Stimulated activated effector memory CD8-positive, alpha-beta T cell treated with anti-CD3 and anti-CD28 coated beads, Interleukin-12 subunit alpha, Interleukin-12 subunit beta, amount 100 ng/mL, for 72 hours (primary cell): ENCODE measurements at regions not wholly inside any gene's neighbourhood (a gene's known extent, or its start where the extent isn't known, plus 50 kb on each side); places are given as distances from the start of the nearest gene placed in this dataset.

Experiments
- ATAC-seq: fragments of 150-1000 bp; cut with Tn5 transposase; 2 replicates; pipeline ENCODE4 v1.10.0; 2021
- DNase-seq, 2 donors: peaks; one replicate each; pipeline ENCODE4 v3.0.0; 2021 to 2022; ENCODE audit warnings: low spot score in 2 of 2
- H3K27ac Mint-ChIP-seq: one replicate; pipeline ENCODE4 v1.8.0; 2022; ENCODE audit warnings: mild to moderate bottlenecking, mixed read lengths
- H3K36me3 Mint-ChIP-seq: one replicate; pipeline ENCODE4 v1.8.0; 2022; ENCODE audit warnings: mild to moderate bottlenecking, mixed read lengths
- H3K4me1 Mint-ChIP-seq: one replicate; pipeline ENCODE4 v1.8.0; 2022; ENCODE audit warnings: mixed read lengths
- H3K4me3 Mint-ChIP-seq: one replicate; pipeline ENCODE4 v1.8.0; 2022; ENCODE audit warnings: mild to moderate bottlenecking, mixed read lengths
- H3K9me3 Mint-ChIP-seq: one replicate; pipeline ENCODE4 v1.8.0; 2022; ENCODE audit warnings: mixed read lengths

- DNase-seq (no peak), ATAC-seq (no peak)
- Mint-ChIP-seq H3K4me1 (no peaks in the 10 kb centered on the region), H3K4me3 (no peak overlapping the region), H3K27ac (no peak overlapping the region), H3K36me3 (no peaks in the 10 kb centered on the region), H3K9me3 (peaks cover 3% of the 10 kb centered on the region)
These were observed 90.8 kb downstream of the NAA11 start for GRCh38 chr4:79235095-79235494.

- no peaks in the 10 kb centered on the region for H3K4me1 Mint-ChIP-seq
- H3K9me3 Mint-ChIP-seq = no peaks in the 10 kb centered on the region
- ATAC-seq = no peak
- DNase-seq = no peak
- no peak overlapping the region for H3K4me3 Mint-ChIP-seq
- H3K27ac Mint-ChIP-seq = no peak overlapping the region
- H3K36me3 Mint-ChIP-seq = no peaks in the 10 kb centered on the region
These were observed 92.0 kb downstream of the NAA11 start for GRCh38 chr4:79233820-79234219.

GRCh38 chr4:79232540-79232939, 93.3 kb downstream of the NAA11 start:
- Mint-ChIP-seq H3K4me3 (no peak overlapping the region), H3K4me1 (no peaks in the 10 kb centered on the region), H3K36me3 (no peaks in the 10 kb centered on the region), H3K27ac (no peak overlapping the region), H3K9me3 (no peaks in the 10 kb centered on the region)
- ATAC-seq = no peak
- DNase-seq = no peak

- H3K36me3 Mint-ChIP-seq = no peaks in the 10 kb centered on the region
- H3K4me3 Mint-ChIP-seq = no peak overlapping the region
- ATAC-seq (no peak), DNase-seq (no peak)
- no peak overlapping the region for H3K27ac Mint-ChIP-seq
- peaks cover 3% of the 10 kb centered on the region for H3K9me3 Mint-ChIP-seq
- no peaks in the 10 kb centered on the region for H3K4me1 Mint-ChIP-seq
These were observed 98.0 kb downstream of the NAA11 start for GRCh38 chr4:79227860-79228259.

GRCh38 chr4:79225360-79225759, 100.5 kb downstream of the NAA11 start:
- DNase-seq (no peak), ATAC-seq (no peak)
- no peak overlapping the region for H3K4me3 Mint-ChIP-seq
- H3K27ac Mint-ChIP-seq = no peak overlapping the region
- H3K36me3 Mint-ChIP-seq = no peaks in the 10 kb centered on the region
- peaks cover 3% of the 10 kb centered on the region for H3K9me3 Mint-ChIP-seq
- no peaks in the 10 kb centered on the region for H3K4me1 Mint-ChIP-seq

GRCh38 chr4:79224777-79225104, 101.1 kb downstream of the NAA11 start:
- Mint-ChIP-seq H3K9me3 (peaks cover 3% of the 10 kb centered on the region), H3K4me3 (no peak overlapping the region)
- no peak for ATAC-seq

GRCh38 chr4:79223993-79224776, 101.7 kb downstream of the NAA11 start:
- no peak overlapping the region for H3K4me3 Mint-ChIP-seq
- DNase-seq (no peak), ATAC-seq (no peak)
- H3K9me3 Mint-ChIP-seq = peaks cover 3% of the 10 kb centered on the region
- H3K27ac Mint-ChIP-seq = no peak overlapping the region
- H3K4me1 Mint-ChIP-seq = no peaks in the 10 kb centered on the region
- H3K36me3 Mint-ChIP-seq = no peaks in the 10 kb centered on the region

More at GRCh38 chr4:79224777-79225104, 101.1 kb downstream of the NAA11 start:
- H3K36me3 Mint-ChIP-seq = no peaks in the 10 kb centered on the region
- DNase-seq = no peak
- no peaks in the 10 kb centered on the region for H3K4me1 Mint-ChIP-seq
- H3K27ac Mint-ChIP-seq = no peak overlapping the region

- Mint-ChIP-seq H3K27ac (no peak overlapping the region), H3K9me3 (no peaks in the 10 kb centered on the region), H3K4me3 (no peak overlapping the region), H3K4me1 (no peaks in the 10 kb centered on the region), H3K36me3 (no peaks in the 10 kb centered on the region)
- ATAC-seq = no peak
- DNase-seq = no peak
These were observed 108.8 kb downstream of the NAA11 start for GRCh38 chr4:79217025-79217424.

- Mint-ChIP-seq H3K36me3 (no peaks in the 10 kb centered on the region), H3K9me3 (no peaks in the 10 kb centered on the region), H3K4me3 (no peak overlapping the region), H3K27ac (no peak overlapping the region), H3K4me1 (no peaks in the 10 kb centered on the region)
- ATAC-seq (no peak), DNase-seq (no peak)
These were observed 112.2 kb downstream of the NAA11 start for GRCh38 chr4:79213702-79214101.

GRCh38 chr4:79213010-79213409, 112.9 kb downstream of the NAA11 start:
- Mint-ChIP-seq H3K4me3 (no peak overlapping the region), H3K36me3 (no peaks in the 10 kb centered on the region), H3K4me1 (no peaks in the 10 kb centered on the region), H3K9me3 (no peaks in the 10 kb centered on the region), H3K27ac (no peak overlapping the region)
- ATAC-seq = no peak
- DNase-seq = no peak

GRCh38 chr4:79212311-79212710, 113.5 kb downstream of the NAA11 start:
- Mint-ChIP-seq H3K9me3 (no peaks in the 10 kb centered on the region), H3K4me3 (no peak overlapping the region), H3K27ac (no peak overlapping the region), H3K4me1 (no peaks in the 10 kb centered on the region), H3K36me3 (no peaks in the 10 kb centered on the region)
- no peak for DNase-seq
- ATAC-seq = no peak

- Mint-ChIP-seq H3K4me1 (no peaks in the 10 kb centered on the region), H3K36me3 (no peaks in the 10 kb centered on the region), H3K4me3 (no peak overlapping the region), H3K27ac (no peak overlapping the region), H3K9me3 (no peaks in the 10 kb centered on the region)
- ATAC-seq (no peak), DNase-seq (no peak)
These were observed 114.4 kb downstream of the NAA11 start for GRCh38 chr4:79211490-79211889.

- Mint-ChIP-seq H3K27ac (no peak overlapping the region), H3K36me3 (no peaks in the 10 kb centered on the region), H3K4me1 (no peaks in the 10 kb centered on the region), H3K9me3 (peaks cover 3% of the 10 kb centered on the region), H3K4me3 (no peak overlapping the region)
- ATAC-seq (no peak), DNase-seq (no peak)
These were observed 115.2 kb downstream of the NAA11 start for GRCh38 chr4:79210636-79211049.

GRCh38 chr4:79209822-79210635, 115.8 kb downstream of the NAA11 start:
- H3K4me3 Mint-ChIP-seq = no peak overlapping the region
- H3K4me1 Mint-ChIP-seq = no peaks in the 10 kb centered on the region
- ATAC-seq (no peak), DNase-seq (no peak)
- H3K36me3 Mint-ChIP-seq = no peaks in the 10 kb centered on the region
- no peak overlapping the region for H3K27ac Mint-ChIP-seq
- H3K9me3 Mint-ChIP-seq = peaks cover 3% of the 10 kb centered on the region

GRCh38 chr4:79209081-79209480, 116.8 kb downstream of the NAA11 start:
- DNase-seq = no peak
- Mint-ChIP-seq H3K4me3 (no peak overlapping the region), H3K4me1 (no peaks in the 10 kb centered on the region), H3K27ac (no peak overlapping the region), H3K9me3 (peaks cover 3% of the 10 kb centered on the region), H3K36me3 (no peaks in the 10 kb centered on the region)
- no peak for ATAC-seq

GRCh38 chr4:79207281-79207680, 118.6 kb downstream of the NAA11 start:
- ATAC-seq = no peak
- Mint-ChIP-seq H3K36me3 (no peaks in the 10 kb centered on the region), H3K27ac (no peak overlapping the region), H3K9me3 (peaks cover 3% of the 10 kb centered on the region), H3K4me3 (no peak overlapping the region), H3K4me1 (no peaks in the 10 kb centered on the region)
- DNase-seq = no peak
